Uterus (tissue), 2 donors: ENCODE measurements at regions not wholly inside any gene's neighbourhood (a gene's known extent, or its start where the extent isn't known, plus 50 kb on each side); places are given as distances from the start of the nearest gene placed in this dataset.

Experiments
- POLR2A ChIP-seq, 2 donors: fragments of 450-650 bp; IDR thresholded peaks; one replicate each; pipeline ENCODE4 v1.6.1; 2016; ENCODE audit warnings: antibody characterized with exemption in 2 of 2, mild to moderate bottlenecking in 1 of 2, moderate library complexity in 1 of 2
- TF ChIP-seq, protein P1 (sequence below), 4 experiments: fragments of 200-600 bp in 2 of 4; fragments of 450-650 bp in 2 of 4; sonication (generic) in 2 of 4; IDR thresholded peaks; one replicate each; pipeline ENCODE4 v1.5.1; 2016 to 2019; ENCODE audit warnings: antibody characterized with exemption in 4 of 4, mild to moderate bottlenecking in 2 of 4, moderate library complexity in 1 of 4

DNA sequence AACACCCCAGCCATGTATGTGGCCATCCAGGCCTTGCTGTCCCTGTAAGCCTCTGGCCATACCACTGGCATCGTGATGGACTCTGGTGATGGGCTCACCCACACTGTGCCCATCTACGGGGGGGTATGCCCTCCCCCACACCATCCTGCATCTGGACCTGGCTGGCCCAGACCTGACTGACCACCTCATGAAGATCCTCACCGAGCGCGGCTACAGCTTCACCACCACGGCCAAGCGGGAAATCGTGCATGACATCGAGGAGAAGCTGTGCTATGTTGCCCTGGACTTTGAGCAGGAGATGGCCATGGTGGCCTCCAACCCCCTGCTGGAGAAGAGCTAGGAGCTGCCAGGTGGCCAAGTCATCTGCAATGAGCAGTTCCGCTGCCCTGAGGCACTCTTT is 80.4 kb upstream of the ZCCHC2 start:
- TF ChIP-seq, protein P1, sequence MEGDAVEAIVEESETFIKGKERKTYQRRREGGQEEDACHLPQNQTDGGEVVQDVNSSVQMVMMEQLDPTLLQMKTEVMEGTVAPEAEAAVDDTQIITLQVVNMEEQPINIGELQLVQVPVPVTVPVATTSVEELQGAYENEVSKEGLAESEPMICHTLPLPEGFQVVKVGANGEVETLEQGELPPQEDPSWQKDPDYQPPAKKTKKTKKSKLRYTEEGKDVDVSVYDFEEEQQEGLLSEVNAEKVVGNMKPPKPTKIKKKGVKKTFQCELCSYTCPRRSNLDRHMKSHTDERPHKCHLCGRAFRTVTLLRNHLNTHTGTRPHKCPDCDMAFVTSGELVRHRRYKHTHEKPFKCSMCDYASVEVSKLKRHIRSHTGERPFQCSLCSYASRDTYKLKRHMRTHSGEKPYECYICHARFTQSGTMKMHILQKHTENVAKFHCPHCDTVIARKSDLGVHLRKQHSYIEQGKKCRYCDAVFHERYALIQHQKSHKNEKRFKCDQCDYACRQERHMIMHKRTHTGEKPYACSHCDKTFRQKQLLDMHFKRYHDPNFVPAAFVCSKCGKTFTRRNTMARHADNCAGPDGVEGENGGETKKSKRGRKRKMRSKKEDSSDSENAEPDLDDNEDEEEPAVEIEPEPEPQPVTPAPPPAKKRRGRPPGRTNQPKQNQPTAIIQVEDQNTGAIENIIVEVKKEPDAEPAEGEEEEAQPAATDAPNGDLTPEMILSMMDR (IDR thresholded peaks at IDR 0.05) = no peak
- no peak for TF ChIP-seq POLR2A (IDR thresholded peaks at IDR 0.05)
